Astrocyte of the cerebellum (primary cell): ENCODE measurements at regions not wholly inside any gene's neighbourhood (a gene's known extent, or its start where the extent isn't known, plus 50 kb on each side); places are given as distances from the start of the nearest gene placed in this dataset.

Experiments
- DNase-seq: peaks from one replicate; pipeline ENCODE4 v3.0.0-alpha.2; 2011; ENCODE audit warnings: low read depth
- H3K4me3 ChIP-seq: 2 replicates; pipeline ENCODE4 v1.5.1; 2011; ENCODE audit warnings: mild to moderate bottlenecking, low read depth, low read length, moderate library complexity
- CTCF ChIP-seq: IDR thresholded peaks from 2 replicates; pipeline ENCODE4 v1.5.1; 2012; ENCODE audit warnings: low read length, low read depth, moderate library complexity, mild to moderate bottlenecking; ENCODE audit errors: missing control alignments
- in situ Hi-C: cut with HindIII; loops from 2 replicates; pipeline ENCODE4 v1.10.0; 2017; ENCODE audit warnings: low sequenced_read_pairs

GRCh38 chr5:24068524-24068923 is 561.1 kb downstream of the PRDM9 start:
- no peak overlapping the region for H3K4me3 ChIP-seq
- DNase-seq: no peak
- TF ChIP-seq CTCF: no peak
- in situ Hi-C loops: no loop called here

- in situ Hi-C loops: no loop called here
- DNase-seq: no peak
- no peak overlapping the region for H3K4me3 ChIP-seq
- no peak for TF ChIP-seq CTCF
Observed at GRCh38 chr5:24073107-24073506, 565.7 kb downstream of the PRDM9 start.

GRCh38 chr5:24080046-24080445 is 564.7 kb downstream of the CDH10 start:
- no peak overlapping the region for H3K4me3 ChIP-seq
- in situ Hi-C loops: no loop called here
- TF ChIP-seq CTCF: no peak
- no peak for DNase-seq

- no peak for DNase-seq
- H3K4me3 ChIP-seq: no peak overlapping the region
Observed at GRCh38 chr5:24094081-24094679, 550.6 kb downstream of the CDH10 start.

GRCh38 chr5:24102010-24102409 is 542.8 kb downstream of the CDH10 start:
- in situ Hi-C loops: no loop called here
- no peak for DNase-seq
- H3K4me3 ChIP-seq: no peak overlapping the region
- TF ChIP-seq CTCF: no peak

More at GRCh38 chr5:24094081-24094679, 550.6 kb downstream of the CDH10 start:
- in situ Hi-C loops: no loop called here
- no peak for TF ChIP-seq CTCF

- H3K4me3 ChIP-seq: no peak overlapping the region
- no peak for TF ChIP-seq CTCF
- no peak for DNase-seq
- in situ Hi-C loops: no loop called here
Observed at GRCh38 chr5:24103451-24104023, 541.2 kb downstream of the CDH10 start.
